Osteoblast (primary cell): ENCODE measurements at regions not wholly inside any gene's neighbourhood (a gene's known extent, or its start where the extent isn't known, plus 50 kb on each side); places are given as distances from the start of the nearest gene placed in this dataset.

Experiments
- DNase-seq: peaks from one replicate; pipeline ENCODE4 v3.0.0; 2011; ENCODE audit warnings: low spot score, mixed read lengths; ENCODE audit not compliant: insufficient read length; ENCODE audit errors: missing footprints
- H2AFZ ChIP-seq: 2 replicates; pipeline ENCODE4 v1.6.0; 2011; ENCODE audit warnings: mild to moderate bottlenecking, low read length
- H3K27ac ChIP-seq: 2 replicates; pipeline ENCODE4 v1.5.1; 2011; ENCODE audit warnings: mild to moderate bottlenecking, low read depth, low read length, moderate library complexity
- H3K27me3 ChIP-seq: 2 replicates; pipeline ENCODE4 v1.6.0; 2012; ENCODE audit warnings: mild to moderate bottlenecking, control low read depth, inconsistent platforms, low read length, moderate library complexity; ENCODE audit not compliant: insufficient read depth
- H3K36me3 ChIP-seq: 2 replicates; pipeline ENCODE4 v1.5.1; 2011; ENCODE audit warnings: mild to moderate bottlenecking, low read length, control low read depth, moderate library complexity; ENCODE audit not compliant: insufficient read depth
- H3K4me1 ChIP-seq: 2 replicates; pipeline ENCODE4 v1.5.1; 2011; ENCODE audit warnings: mild to moderate bottlenecking, low read length, control low read depth, moderate library complexity; ENCODE audit not compliant: insufficient read depth
- H3K4me2 ChIP-seq: 2 replicates; pipeline ENCODE4 v1.6.0; 2011; ENCODE audit warnings: mild to moderate bottlenecking, low read length; ENCODE audit not compliant: insufficient read depth
- H3K4me3 ChIP-seq: fragments of 200-600 bp; sonication (generic); 3 replicates; pipeline ENCODE4 v1.5.1; 2012; ENCODE audit warnings: mild to moderate bottlenecking, low read length, inconsistent platforms; ENCODE audit not compliant: insufficient read depth
- H3K79me2 ChIP-seq: 2 replicates; pipeline ENCODE4 v1.6.0; 2012; ENCODE audit warnings: mild to moderate bottlenecking, low read length, control low read depth, inconsistent platforms; ENCODE audit not compliant: insufficient read depth
- H3K9me3 ChIP-seq: 2 replicates; pipeline ENCODE4 v1.5.1; 2011; ENCODE audit warnings: low read depth, low read length, control low read depth
- H4K20me1 ChIP-seq: 2 replicates; pipeline ENCODE4 v1.6.0; 2012; ENCODE audit warnings: mild to moderate bottlenecking, low read length, control low read depth; ENCODE audit not compliant: insufficient read depth
- TF ChIP-seq, protein P1 (sequence below): IDR thresholded peaks from 2 replicates; pipeline ENCODE4 v1.5.1; 2011; ENCODE audit warnings: mild to moderate bottlenecking, low read depth, low read length, moderate library complexity; ENCODE audit errors: extremely low read depth

DNA sequence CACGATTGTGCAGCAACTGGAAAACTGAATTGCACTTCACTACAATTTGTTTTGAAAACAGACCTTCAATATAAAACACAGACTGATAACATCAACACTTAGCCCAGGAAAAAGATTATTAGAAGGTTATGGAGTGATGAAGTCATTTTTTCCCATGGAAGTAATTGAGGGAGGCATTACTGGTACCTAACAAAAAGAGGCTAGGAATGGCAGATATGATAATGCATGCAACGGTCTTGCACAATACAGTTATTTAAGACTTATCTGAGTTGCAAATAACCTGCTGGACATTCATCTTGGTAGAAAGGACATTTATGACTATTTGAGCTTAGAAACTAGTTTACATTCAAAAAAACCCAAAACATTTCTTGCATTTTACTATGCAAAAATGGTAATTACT is 1031.9 kb downstream of the FAT4 start:
- DNase-seq = no peak
- H3K9me3 ChIP-seq = no peaks in the 10 kb centered on the region
- no peak overlapping the region for H3K4me2 ChIP-seq

DNA sequence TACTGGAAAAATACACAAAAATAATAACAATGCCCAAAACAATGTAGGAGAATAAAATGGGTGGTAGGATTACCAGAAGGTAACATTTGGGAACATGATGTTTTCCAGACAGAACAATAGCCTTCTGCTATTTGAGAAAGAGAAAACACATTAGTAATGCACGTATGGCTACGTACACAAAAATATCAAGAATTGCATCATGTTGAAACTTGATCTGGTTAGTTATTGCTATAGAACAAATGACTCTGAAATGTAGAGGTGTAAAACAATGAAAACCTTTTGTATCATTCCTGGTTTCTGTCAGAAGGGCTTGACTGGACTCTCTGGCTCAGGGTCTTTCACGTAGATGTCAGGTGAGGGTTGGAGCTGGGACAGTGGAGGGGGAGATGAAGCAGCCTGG is 1040.0 kb downstream of the FAT4 start:
- Histone ChIP-seq H3K27ac (no peak overlapping the region), H3K4me3 (no peak overlapping the region), H3K36me3 (no peaks in the 10 kb centered on the region), H4K20me1 (no peaks in the 10 kb centered on the region), H3K27me3 (no peaks in the 10 kb centered on the region), H3K79me2 (no peaks in the 10 kb centered on the region), H3K4me1 (no peaks in the 10 kb centered on the region), H3K4me2 (no peak overlapping the region), H3K9me3 (no peaks in the 10 kb centered on the region), H2AFZ (no peak overlapping the region)
- TF ChIP-seq, protein P1, sequence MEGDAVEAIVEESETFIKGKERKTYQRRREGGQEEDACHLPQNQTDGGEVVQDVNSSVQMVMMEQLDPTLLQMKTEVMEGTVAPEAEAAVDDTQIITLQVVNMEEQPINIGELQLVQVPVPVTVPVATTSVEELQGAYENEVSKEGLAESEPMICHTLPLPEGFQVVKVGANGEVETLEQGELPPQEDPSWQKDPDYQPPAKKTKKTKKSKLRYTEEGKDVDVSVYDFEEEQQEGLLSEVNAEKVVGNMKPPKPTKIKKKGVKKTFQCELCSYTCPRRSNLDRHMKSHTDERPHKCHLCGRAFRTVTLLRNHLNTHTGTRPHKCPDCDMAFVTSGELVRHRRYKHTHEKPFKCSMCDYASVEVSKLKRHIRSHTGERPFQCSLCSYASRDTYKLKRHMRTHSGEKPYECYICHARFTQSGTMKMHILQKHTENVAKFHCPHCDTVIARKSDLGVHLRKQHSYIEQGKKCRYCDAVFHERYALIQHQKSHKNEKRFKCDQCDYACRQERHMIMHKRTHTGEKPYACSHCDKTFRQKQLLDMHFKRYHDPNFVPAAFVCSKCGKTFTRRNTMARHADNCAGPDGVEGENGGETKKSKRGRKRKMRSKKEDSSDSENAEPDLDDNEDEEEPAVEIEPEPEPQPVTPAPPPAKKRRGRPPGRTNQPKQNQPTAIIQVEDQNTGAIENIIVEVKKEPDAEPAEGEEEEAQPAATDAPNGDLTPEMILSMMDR = no peak
- no peak for DNase-seq

More for the DNA sequence above, 1031.9 kb downstream of the FAT4 start:
- Histone ChIP-seq H3K4me1 (no peaks in the 10 kb centered on the region), H3K27me3 (no peaks in the 10 kb centered on the region), H3K36me3 (no peaks in the 10 kb centered on the region), H3K4me3 (no peak overlapping the region), H2AFZ (no peak overlapping the region), H3K79me2 (no peaks in the 10 kb centered on the region), H4K20me1 (no peaks in the 10 kb centered on the region), H3K27ac (no peak overlapping the region)
- TF ChIP-seq, protein P1 = no peak

DNA sequence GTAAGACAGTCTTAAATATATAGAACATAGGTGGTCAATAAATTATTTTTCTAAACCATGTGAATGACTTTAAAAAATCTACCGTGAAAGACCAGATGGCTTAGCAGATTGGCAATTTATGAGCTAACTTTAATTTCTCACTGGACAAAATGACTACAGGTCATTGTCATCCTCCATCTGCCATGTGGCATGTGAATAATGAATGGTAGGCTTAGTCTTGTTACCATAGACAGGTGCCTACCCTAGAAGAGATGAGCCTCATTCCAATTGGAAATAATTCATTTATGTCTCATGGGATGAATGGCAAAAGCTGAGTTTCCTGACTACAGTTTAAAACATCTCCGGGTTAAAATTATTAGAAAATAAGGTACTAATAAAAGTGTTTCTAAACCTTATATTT is 1043.3 kb downstream of the FAT4 start:
- no peak overlapping the region for H3K4me3 ChIP-seq
- no peaks in the 10 kb centered on the region for H3K27me3 ChIP-seq
- TF ChIP-seq, protein P1 = no peak
- no peaks in the 10 kb centered on the region for H3K4me1 ChIP-seq
- H3K4me2 ChIP-seq = no peak overlapping the region
- no peaks in the 10 kb centered on the region for H3K79me2 ChIP-seq
- H3K36me3 ChIP-seq = no peaks in the 10 kb centered on the region
- no peak overlapping the region for H3K27ac ChIP-seq
- H2AFZ ChIP-seq = no peak overlapping the region
- DNase-seq = no peak
- H3K9me3 ChIP-seq = no peaks in the 10 kb centered on the region
- no peaks in the 10 kb centered on the region for H4K20me1 ChIP-seq

DNA sequence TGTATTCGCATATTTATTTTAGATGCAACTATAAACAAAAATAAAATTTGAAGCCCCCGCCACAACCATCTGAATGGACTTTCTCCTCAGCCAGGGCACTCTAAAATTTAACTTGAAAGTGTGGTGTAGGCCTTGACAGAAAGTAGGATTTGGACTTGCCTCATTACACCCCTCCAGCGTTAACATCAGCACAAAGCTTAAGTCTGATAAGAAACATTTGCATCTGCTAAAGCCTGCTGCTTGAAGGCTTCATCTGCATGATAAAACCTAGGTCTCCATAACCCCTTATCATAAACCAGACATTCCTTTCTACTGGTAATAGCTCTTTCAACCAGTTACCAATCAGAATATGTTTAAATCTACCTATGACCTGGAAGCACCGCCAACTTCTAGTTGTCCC is 1046.5 kb downstream of the FAT4 start:
- TF ChIP-seq, protein P1 = no peak
- Histone ChIP-seq H3K27ac (no peak overlapping the region), H3K4me3 (no peak overlapping the region), H3K27me3 (no peaks in the 10 kb centered on the region), H3K79me2 (no peaks in the 10 kb centered on the region), H3K36me3 (no peaks in the 10 kb centered on the region), H3K4me1 (no peaks in the 10 kb centered on the region), H3K9me3 (no peaks in the 10 kb centered on the region), H4K20me1 (no peaks in the 10 kb centered on the region), H3K4me2 (no peak overlapping the region), H2AFZ (no peak overlapping the region)
- no peak for DNase-seq
